ENCODE measurements at regions not wholly inside any gene's neighbourhood (a gene's known extent, or its start where the extent isn't known, plus 50 kb on each side); places are given as distances from the start of the nearest gene placed in this dataset.

GRCh38 chr6:90450268-90450953 lies 136.5 kb downstream of the MAP3K7 start:
- H3K9me3 Mint-ChIP-seq, result no peaks in the 10 kb centered on the region
- H3K4me3 Mint-ChIP-seq, result peak overlapping the region; percentile 20
- peak overlapping the region; percentile 15 for H3K27ac Mint-ChIP-seq
- H3K4me3 ChIP-seq, result peak overlapping the region; percentile 11; the same call in 1 of the 2 replicates
- TF ChIP-seq ZNF462 (CRISPR knock-in tag; IDR thresholded peaks at IDR 0.05) (peak; percentile 53; the same call in 1 of the 2 replicates), CTCF (conservative IDR thresholded peaks at IDR 0.05; ENCODE audit: low read depth in 2 of 2) (no peak), EZH2phosphoT487 (IDR thresholded peaks at IDR 0.05; ENCODE audit: unreplicated experiment) (no peak), ZNF331 (CRISPR knock-in tag; IDR thresholded peaks at IDR 0.05; ENCODE audit: low read depth) (no peak), CREB1 (CRISPR knock-in tag; IDR thresholded peaks at IDR 0.05; ENCODE audit: low read depth) (no peak), POLR2AphosphoS5 (IDR thresholded peaks at IDR 0.05; ENCODE audit: low read depth) (no peak), ETS1 (IDR thresholded peaks at IDR 0.05) (no peak), ZNF114 (CRISPR knock-in tag; IDR thresholded peaks at IDR 0.05) (no peak)
- H3F3A ChIP-seq (replicated peaks; ENCODE audit: low read depth), result no peaks in the 10 kb centered on the region
- no peaks in the 10 kb centered on the region for H3K36me3 Mint-ChIP-seq (ENCODE audit: low read depth)
- peak overlapping the region; percentile 55 for H3K4me2 ChIP-seq
- H3K27me3 ChIP-seq (ENCODE audit: insufficient read depth), result no peaks in the 10 kb centered on the region
- ATAC-seq (peak; percentile 85), DNase-seq (ENCODE audit: low spot score) (no peak)
- H3K27me3 Mint-ChIP-seq (ENCODE audit: insufficient read depth, low read depth, poor library complexity), result no peaks in the 10 kb centered on the region
- 0 out of 2 replicates have a peak, but pooled peaks cover 8% of the 10 kb centered on the region for H3K9me2 ChIP-seq (ENCODE audit: insufficient read depth)
- H3K27ac ChIP-seq (ENCODE audit: low read depth), result 0 out of 2 replicates have a peak overlapping the region, but pooled peaks have one; percentile 13
- peaks cover 31% of the 10 kb centered on the region for H3K4me1 Mint-ChIP-seq
- no peak overlapping the region; the same call in 1 of the 2 replicates for H2AFZ ChIP-seq
- H3K4me1 ChIP-seq (ENCODE audit: insufficient read depth), result peaks cover 24% of the 10 kb centered on the region
- no peaks in the 10 kb centered on the region for H4K20me1 ChIP-seq (replicated peaks; ENCODE audit: insufficient read depth)
- H3K79me2 ChIP-seq (replicated peaks; ENCODE audit: insufficient read depth), result no peaks in the 10 kb centered on the region
- no peaks in the 10 kb centered on the region for H3K36me3 ChIP-seq (ENCODE audit: insufficient read depth)
